Adrenal gland (tissue), 5 donors: ENCODE measurements at regions not wholly inside any gene's neighbourhood (a gene's known extent, or its start where the extent isn't known, plus 50 kb on each side); places are given as distances from the start of the nearest gene placed in this dataset.

Experiments
- CTCF ChIP-seq, 6 experiments: fragments of 450-650 bp in 4 of 6; fragments of 200-600 bp in 2 of 6; sonication (generic) in 1 of 6; IDR thresholded peaks; 1 replicate in 5 of 6; 2 replicates in 1 of 6; pipeline versions ENCODE4 v1.5.1 to v1.8.0; 2016 to 2021; ENCODE audit warnings: antibody characterized with exemption in 6 of 6, mild to moderate bottlenecking in 2 of 6, moderate library complexity in 1 of 6
- POLR2A ChIP-seq, 2 donors: fragments of 450-650 bp; IDR thresholded peaks; one replicate each; pipeline ENCODE4 v1.6.1; 2017; ENCODE audit warnings: antibody characterized with exemption in 2 of 2, mild to moderate bottlenecking in 2 of 2, moderate library complexity in 1 of 2
- donor health status: DM: no; HTN: no; CAD: no.

- TF ChIP-seq CTCF (IDR thresholded peaks at IDR 0.05) (no peak), POLR2A (IDR thresholded peaks at IDR 0.05) (no peak)
These were observed 150.9 kb downstream of the SPRY2 start for GRCh38 chr13:80189889-80190597.
